Nucleus accumbens (tissue), 56 donors: ENCODE measurements at regions not wholly inside any gene's neighbourhood (a gene's known extent, or its start where the extent isn't known, plus 50 kb on each side); places are given as distances from the start of the nearest gene placed in this dataset.
A peak's percentile ranks its signal among the peaks of the same experiment; 100 is the strongest.

Experiments
- DNase-seq, 56 donors: peaks; one replicate each; lab custom pipeline; 2025; lab: John Stamatoyannopoulos, UW

DNA sequence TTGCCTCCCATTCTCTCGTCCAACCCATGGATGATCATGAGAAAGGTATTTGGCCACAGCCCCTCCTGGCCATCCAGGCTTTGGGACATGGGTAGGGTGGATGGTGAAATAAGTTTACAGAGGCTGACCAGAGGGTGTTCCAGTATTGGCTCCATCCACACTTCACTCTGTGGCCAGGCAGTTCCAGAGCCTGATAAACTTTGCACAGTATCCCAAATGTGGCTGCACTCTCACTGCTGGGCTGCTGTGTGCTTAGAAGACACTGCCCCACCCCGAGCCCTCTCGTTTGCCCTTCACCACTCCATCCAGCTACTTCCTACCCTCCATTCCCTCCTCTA lies 72.0 kb upstream of the ZMIZ1 start:
- DNase-seq = no peak

DNA sequence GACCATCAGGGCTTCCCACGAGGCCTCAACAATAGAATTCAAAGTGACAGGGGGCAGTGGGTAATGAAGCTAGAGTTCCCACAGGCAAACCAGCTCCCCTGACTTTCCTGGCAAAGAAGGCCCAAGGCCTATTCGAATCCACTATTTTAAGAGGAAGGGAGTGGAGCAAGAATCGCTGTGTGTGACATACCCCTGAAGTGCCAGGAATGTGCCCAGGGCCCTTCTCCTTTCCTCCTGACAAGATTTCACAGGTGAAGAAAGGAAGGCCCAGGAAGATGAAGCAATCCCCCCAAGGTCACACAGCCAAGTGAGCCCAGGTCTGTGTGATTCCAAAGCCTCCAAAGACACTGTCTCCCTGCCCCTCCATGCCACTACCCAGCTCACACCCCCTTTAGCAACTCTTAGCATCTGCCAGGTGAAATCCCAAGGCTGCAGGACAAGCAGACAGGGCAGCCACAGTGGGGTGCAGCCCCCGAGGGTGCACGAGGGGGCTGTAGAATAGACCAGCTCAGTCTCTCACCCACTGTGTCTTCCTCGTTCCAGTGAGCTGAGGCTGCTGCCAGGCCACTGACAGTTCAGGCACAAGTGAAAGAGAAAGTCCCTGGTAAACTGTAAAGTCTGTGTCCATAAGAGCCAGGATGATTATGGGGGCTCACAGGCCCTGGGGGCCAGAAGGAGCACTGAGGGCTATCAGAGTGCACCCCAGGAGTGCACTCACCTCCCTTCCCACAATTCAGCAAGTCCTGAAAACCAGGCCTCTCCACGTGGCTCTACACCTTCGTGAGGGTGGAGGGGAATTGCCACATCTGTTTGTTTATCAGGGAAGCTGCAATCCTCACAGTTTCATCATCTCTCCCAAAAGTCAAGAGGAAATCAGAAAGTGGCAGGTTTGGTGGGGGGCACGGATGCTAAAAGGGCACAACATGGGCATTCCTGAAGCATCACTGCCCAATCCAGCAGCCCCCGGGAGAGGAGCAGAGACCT lies 70.8 kb upstream of the ZMIZ1 start:
- DNase-seq = no peak

DNA sequence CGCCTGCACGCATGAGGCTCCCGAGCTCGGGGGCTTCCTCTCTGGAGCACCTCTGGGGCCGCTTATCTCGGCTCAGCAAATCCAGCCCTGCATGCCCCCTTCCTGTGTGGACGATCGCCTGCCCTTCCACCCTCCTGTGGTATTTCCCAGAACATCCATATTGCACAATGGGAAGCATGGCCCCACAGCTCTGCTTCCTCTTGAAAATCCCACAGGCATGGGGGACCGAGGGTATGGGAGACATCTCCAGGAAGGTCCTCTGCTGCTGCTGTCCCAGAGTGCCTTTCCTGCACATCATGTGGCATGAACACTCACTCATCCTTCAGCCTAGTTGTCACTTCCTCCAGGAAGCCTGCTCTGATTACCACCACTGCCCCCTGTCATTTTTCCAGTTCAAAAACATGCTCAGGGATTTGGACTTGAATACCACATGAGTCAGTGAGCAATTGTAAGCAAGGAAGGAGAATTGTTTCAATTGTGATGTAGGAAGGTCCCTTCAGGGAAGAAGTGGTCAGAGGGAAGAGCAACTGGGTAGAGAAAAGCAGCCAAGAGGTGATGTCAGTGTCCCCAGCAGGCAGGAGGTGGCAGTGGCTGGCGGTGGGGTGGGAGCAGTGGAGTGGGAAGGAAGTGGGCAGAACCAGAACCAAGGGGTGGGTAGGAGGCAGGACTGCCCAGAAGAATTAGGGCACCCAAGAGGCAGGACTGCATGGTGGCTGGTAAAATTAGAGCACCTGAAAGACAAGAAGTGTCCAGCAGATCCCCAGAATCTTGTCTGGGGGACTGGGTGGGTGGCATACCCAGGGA lies 67.5 kb upstream of the ZMIZ1 start:
- no peak for DNase-seq

DNA sequence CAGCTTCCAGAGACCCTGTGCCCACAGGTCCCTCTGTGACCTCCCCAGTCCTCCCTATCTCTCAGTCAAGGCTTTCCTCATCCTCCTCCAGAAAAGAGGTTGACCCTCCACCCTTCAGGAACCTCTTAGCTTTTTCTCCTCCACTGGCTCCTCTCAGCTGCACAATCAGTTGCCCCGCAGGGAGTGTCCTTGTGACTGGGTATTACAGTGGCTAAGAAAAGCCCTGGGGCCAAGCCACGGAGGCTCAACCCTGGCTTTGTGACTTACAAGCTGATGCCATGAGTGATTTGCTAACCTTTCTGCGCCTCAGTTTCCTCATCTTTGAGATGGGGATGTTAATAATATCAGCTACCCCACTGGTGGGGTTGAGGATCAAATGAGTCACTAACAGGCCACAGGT lies 66.4 kb upstream of the ZMIZ1 start:
- DNase-seq = no peak

DNA sequence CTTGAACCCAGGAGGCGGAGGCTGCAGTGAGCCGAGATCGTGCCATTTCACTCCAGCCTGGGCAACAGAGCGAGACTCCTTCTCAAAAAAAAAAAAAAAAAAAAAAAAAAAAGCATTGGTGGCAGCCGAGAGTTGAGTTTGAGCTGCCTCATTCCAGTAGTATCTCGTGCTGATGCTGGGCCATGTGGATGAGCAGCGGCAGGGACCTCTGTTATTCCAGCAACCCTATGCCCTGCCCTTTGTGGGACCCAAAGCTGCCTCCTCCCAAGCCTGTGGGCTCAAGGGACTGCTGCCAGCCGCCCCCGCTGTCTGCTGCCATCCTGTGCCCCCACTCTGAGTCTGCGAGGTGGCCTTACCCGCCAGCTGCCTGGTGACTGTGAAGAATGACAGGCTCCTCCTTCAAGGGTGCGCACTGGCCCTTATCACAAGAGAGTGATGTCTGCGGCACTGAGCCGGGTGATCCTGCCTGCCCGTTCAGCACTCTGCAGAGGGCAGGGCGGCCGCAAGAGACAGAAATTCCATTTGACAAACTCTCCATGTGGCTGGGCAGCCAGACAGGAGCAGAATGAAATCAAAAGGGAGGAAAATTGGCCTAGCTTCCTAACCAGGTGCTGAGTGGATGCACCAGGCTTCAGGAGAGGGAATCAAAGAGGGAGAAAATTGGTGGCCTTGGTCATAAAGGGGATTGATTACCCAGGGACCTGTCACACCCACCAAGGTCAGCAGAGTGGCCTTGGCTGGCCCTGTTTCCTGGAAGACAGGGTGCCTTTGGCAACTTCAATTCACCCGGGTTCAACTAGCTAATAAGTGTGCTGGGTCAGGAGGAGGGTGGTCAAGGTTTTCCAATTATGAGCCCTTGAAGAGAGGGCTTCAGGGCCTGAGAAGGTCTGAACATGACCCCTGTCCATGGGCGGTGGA lies 65.3 kb upstream of the ZMIZ1 start:
- peak in 1 of 56 donors; percentile 8 for DNase-seq

DNA sequence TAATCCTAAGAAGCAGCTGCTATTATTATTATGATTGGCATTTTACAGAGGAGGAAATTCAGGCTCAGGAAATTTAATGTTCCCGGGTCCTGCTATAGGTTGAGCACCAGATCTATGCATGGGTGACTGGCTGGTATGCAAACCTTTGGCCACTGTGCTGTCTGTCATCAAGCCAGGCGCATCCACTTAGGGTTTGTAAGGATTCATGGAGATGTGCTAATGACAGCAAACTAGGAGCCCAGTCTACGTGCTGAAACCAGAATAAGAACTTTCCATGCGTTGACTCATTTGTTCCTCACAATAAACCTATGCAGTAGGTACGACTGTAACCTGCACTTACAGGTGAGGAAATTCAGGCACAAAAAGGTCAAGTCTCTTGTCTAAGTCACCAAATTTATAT lies 64.5 kb upstream of the ZMIZ1 start:
- no peak for DNase-seq

DNA sequence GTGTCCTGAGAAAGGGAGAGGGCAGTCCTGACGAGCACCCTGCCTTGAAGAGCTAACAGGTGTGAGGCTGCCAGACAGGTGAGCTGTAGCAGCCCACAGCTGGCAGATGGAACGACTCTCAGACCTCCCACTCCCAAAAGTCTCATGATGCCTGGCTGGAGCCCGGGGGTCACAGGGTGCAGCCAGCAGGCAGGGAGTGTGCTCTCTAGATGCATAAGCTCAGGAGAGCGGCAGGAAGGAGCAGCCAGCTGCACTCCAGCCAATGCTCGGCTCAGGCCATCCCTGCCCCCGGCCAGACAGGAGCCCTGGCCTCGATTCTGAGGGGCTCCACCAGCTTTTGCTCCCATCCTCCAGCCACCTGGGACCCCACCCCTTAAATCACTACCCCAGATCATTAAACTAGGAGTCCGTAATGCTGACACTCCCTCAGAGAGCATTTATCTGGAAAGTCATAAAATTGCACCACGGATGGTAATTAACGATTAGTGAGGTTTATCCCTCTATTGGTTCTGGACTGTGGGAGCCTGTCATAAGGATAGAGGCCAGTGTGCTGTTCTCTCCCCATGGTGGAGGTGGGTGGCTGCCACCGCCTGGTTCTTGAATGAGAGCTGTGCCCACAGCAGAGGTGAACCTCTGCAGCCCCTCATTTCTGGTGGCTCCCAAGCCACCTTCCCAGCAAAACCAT lies 63.5 kb upstream of the ZMIZ1 start:
- DNase-seq = no peak

DNA sequence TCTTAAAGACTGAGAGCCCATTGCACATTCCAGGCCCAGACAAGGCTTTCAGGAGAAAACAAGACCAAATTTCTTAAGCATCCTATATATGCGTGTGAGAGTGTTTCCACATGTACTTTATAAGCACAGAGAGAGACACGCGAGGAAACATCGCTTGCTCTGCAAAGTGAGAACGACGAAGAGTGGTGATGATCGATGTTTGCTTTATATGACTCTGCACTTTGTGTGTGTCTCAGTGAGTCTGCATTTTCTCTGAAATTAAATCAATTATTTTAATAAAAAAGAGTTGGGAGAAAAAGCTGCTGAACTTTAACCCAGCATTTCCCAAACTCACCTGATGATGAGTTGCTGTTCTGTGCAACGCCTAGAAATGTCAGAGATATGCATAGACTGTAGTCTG lies 61.7 kb upstream of the ZMIZ1 start:
- no peak for DNase-seq

DNA sequence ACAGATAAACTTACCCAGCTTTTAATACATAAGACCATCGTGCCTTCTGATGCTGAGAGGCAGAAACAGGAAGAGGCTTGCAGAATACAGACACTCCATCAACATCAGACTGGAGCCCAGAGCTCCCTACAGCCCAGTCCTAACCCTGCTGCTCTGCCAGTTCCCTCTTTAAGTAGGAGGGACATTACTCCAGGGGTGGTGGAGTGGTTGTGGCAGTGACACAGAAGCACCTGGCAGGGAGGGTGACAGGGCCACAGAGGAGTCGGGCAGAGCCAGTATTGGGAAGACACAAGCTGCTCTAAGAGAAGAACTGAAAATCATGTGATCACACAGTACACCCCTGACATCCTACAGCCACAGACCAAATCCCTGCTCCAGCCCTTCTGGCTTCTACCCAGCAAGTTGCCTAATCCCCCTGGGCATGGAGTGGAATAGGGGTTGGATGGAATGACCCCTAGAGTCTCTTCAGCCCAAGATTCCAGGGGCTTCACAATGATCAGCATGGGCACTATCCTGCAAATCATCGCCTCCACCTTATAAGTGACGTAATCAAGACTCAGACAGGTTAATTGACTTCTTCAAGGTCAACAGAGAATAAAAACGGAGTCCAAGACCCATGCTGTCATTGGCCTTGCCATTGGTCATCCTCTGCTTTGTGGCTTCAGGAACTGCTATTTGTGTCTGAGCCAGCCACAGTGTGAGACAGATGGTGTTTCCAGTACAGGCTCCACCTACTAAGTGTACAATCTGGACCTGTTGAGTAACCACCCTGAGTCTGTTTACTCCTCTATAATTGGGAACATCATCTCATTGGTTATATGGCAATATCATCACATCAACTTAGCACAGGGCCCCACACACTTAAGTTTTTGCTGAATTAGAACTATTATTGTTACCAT lies 61.1 kb upstream of the ZMIZ1 start:
- DNase-seq = no peak

DNA sequence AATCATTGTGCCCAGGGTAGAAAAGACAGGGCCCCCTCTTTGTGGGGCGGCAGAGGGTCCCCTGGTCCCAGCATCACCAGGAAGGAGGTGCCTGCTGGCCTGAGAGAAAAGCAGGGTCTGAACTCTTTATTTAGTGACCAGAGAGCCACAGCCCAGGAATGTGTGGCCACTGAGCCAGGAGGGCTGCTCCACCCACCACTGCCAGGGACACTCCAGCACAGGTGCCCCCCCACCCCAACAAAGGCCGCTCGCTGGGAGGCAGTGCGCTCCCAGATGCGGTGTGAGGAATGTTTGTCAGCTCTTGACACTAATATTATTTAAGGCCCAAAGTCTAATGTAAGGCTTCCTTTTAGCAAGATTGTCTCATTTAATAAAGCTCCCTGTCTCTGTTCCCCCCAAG lies 59.6 kb upstream of the ZMIZ1 start:
- DNase-seq = no peak

DNA sequence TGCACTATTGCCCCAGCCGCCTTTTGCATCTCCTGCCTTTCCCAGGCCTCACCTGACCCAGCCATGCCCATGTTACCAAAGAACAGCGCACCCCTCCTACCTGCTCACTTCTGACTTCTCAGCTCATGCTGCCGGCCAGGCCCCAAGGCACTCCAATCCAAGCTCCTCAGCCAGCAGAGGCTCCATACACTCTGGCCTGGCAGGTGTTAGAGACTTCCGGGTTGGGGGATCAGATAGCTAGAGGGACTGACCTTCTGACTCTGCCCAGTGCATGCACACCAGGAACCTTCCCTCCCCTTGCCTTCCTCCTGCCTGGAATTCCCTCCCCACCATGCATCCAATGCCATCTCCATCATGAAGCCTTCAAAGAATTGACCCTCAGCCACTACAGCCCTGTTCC lies 56.2 kb upstream of the ZMIZ1 start:
- no peak for DNase-seq

DNA sequence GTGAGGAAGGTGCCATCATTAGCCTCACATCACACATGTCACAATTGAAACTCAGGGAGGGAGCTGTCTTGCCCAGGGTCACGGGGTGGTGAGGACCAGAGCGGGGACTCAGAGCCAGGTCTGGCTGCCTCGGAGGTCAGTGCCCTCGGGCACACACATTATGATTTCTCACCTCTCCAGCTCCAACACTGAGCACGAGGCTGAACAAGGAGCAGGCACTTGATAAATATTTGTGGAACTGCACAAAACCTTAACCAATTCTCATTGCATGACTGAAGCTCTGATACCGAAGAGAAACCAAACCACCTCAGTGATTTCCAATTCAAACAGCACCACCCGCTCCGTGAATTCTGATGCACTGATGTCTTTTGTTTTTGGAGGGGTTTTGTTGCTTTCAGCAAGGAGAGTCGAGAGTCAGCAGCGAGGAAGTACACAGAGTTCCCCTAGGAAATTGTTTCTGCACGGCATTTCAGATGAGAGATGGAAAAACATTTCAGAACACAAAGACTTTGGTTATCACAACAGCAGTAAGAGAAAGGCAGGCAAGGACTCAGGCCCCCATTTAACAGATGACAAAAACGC lies 55.3 kb upstream of the ZMIZ1 start:
- no peak for DNase-seq

DNA sequence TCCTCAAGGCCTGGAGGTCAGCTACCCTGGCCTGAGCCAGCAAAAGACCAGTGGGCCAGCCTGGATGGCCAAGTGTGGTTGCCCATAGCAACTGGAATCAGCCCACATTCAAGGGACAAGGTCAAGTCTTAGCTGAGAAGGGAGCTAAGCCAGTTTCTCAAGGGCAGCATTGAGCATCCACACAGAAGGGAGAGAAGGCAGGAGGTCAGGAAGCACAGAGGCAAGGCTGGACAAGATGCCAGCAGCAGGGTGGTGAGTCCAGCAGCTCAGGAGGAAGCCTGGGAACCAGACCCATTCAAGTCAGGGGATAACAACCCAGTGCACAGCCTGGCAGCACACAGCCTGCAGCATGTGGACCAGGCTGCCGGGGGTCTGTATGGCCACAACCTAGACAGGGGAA lies 54.0 kb upstream of the ZMIZ1 start:
- peak in 25 of 56 donors; percentile 4 to 68 (median 34) for DNase-seq

DNA sequence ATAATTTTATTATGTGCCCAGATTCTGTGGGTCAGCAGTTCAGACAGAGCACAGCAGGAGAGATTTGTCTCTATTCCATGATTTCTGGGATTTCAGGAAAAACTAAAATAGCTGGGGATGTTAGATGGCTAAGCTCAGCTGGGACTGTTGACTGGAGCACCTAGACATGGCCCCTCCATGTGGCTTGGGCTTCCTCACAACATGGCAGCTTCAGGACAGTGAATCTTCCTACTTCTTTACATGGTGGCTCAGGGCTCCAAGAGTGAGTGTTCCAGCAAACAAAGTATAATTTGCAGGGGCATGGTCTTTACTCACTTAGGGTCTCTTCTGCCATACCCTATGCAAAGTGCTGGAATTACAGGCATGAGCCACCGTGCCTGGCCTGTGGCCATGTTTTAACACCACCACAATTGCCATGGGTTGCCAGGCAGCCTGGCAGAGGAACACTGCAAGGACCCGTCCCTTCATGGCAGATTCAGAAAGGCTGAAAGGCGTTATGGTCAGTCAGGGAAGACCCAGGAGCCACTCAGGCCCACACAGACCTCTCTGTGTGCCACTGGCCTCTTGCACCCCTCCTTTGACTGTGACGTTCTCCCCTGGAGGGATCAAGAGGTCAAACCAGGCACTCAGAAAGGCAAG lies 50.8 kb upstream of the ZMIZ1 start:
- DNase-seq = no peak

DNA sequence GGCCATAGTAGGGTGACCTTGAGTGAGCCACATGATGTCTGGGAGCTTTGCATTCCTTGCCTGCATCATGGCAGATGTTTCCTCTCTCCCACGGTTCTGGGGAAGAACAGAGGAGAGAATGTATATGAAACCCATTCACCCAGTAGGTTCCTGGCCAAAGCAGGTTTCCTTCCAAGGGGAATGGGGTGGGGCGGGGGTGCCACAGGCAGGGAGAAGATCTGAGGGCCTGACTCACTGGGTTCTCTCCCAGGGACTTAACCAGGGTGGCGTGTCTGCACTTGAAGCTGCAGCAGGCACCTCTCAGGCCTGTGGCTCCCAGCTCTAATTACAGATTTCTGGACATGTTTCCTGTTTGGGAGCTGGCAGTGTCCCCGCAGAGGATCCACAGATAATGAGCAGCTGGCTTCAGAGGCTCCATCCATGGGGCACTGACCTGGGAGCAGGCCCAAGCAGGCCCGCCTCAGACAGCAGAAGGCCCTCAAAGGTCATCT lies 50.2 kb upstream of the ZMIZ1 start:
- DNase-seq = no peak
